Progenitor cell of endocrine pancreas (in vitro differentiated cells): ENCODE measurements at regions not wholly inside any gene's neighbourhood (a gene's known extent, or its start where the extent isn't known, plus 50 kb on each side); places are given as distances from the start of the nearest gene placed in this dataset.

ENCODE experiments used
- DNase-seq: peaks from one replicate; pipeline ENCODE4 v3.0.0; 2021; ENCODE audit warnings: low spot score; ENCODE audit not compliant: unreplicated experiment
- H3K27ac Mint-ChIP-seq: 2 replicates; pipeline ENCODE4 v1.8.0; 2021; ENCODE audit warnings: mild to moderate bottlenecking, moderate library complexity, mixed read lengths
- H3K27me3 Mint-ChIP-seq: 2 replicates; pipeline ENCODE4 v1.8.0; 2021; ENCODE audit warnings: mixed read lengths
- H3K36me3 Mint-ChIP-seq: 2 replicates; pipeline ENCODE4 v1.8.0; 2022; ENCODE audit warnings: mixed read lengths; ENCODE audit not compliant: insufficient read depth
- H3K4me1 Mint-ChIP-seq: 2 replicates; pipeline ENCODE4 v1.8.0; 2021; ENCODE audit warnings: low read depth, mixed read lengths
- H3K4me3 Mint-ChIP-seq: 2 replicates; pipeline ENCODE4 v1.8.0; 2021; ENCODE audit warnings: low read depth, mild to moderate bottlenecking, moderate library complexity, mixed read lengths
- H3K9me3 Mint-ChIP-seq: 2 replicates; pipeline ENCODE4 v1.8.0; 2021; ENCODE audit warnings: low read depth, mixed read lengths
- CTCF ChIP-seq: fragments of 200-600 bp; sonication (generic); IDR thresholded peaks from one replicate; pipeline ENCODE4 v1.5.0; 2021; ENCODE audit warnings: antibody characterized with exemption, mild to moderate bottlenecking; ENCODE audit not compliant: unreplicated experiment

GRCh38 chr19:31223740-31224534 is 125.3 kb downstream of the TSHZ3 start:
- H3K27me3 Mint-ChIP-seq, result peaks cover 6% of the 10 kb centered on the region
- DNase-seq, result no peak
- no peak overlapping the region for H3K4me3 Mint-ChIP-seq
- TF ChIP-seq CTCF, result no peak
- H3K36me3 Mint-ChIP-seq, result no peaks in the 10 kb centered on the region
- H3K4me1 Mint-ChIP-seq, result peaks cover 4% of the 10 kb centered on the region
- H3K9me3 Mint-ChIP-seq, result no peaks in the 10 kb centered on the region
- H3K27ac Mint-ChIP-seq, result no peak overlapping the region

- Mint-ChIP-seq H3K27me3 (peaks cover 3% of the 10 kb centered on the region), H3K9me3 (no peaks in the 10 kb centered on the region), H3K36me3 (no peaks in the 10 kb centered on the region), H3K4me1 (peaks cover 4% of the 10 kb centered on the region), H3K27ac (no peak overlapping the region), H3K4me3 (no peak overlapping the region)
- TF ChIP-seq CTCF, result no peak
- DNase-seq, result no peak
Measured at GRCh38 chr19:31220540-31220939, 128.7 kb downstream of the TSHZ3 start.

- no peak for DNase-seq
- no peak for TF ChIP-seq CTCF
- Mint-ChIP-seq H3K27ac (no peak overlapping the region), H3K9me3 (no peaks in the 10 kb centered on the region), H3K4me3 (no peak overlapping the region), H3K4me1 (peaks cover 3% of the 10 kb centered on the region), H3K27me3 (peaks cover 7% of the 10 kb centered on the region), H3K36me3 (no peaks in the 10 kb centered on the region)
Measured at GRCh38 chr19:31214997-31215396, 134.2 kb downstream of the TSHZ3 start.

- no peaks in the 10 kb centered on the region for H3K36me3 Mint-ChIP-seq
- no peak overlapping the region for H3K4me3 Mint-ChIP-seq
- peaks cover 7% of the 10 kb centered on the region for H3K27me3 Mint-ChIP-seq
- no peak overlapping the region for H3K27ac Mint-ChIP-seq
- H3K9me3 Mint-ChIP-seq, result no peaks in the 10 kb centered on the region
- H3K4me1 Mint-ChIP-seq, result no peaks in the 10 kb centered on the region
- DNase-seq, result no peak
- TF ChIP-seq CTCF, result no peak
Measured at GRCh38 chr19:31214086-31214485, 135.2 kb downstream of the TSHZ3 start.

- peaks cover 9% of the 10 kb centered on the region for H3K27me3 Mint-ChIP-seq
- H3K36me3 Mint-ChIP-seq, result no peaks in the 10 kb centered on the region
- no peaks in the 10 kb centered on the region for H3K4me1 Mint-ChIP-seq
- no peaks in the 10 kb centered on the region for H3K9me3 Mint-ChIP-seq
- no peak overlapping the region for H3K27ac Mint-ChIP-seq
- H3K4me3 Mint-ChIP-seq, result no peak overlapping the region
- no peak for DNase-seq
- TF ChIP-seq CTCF, result no peak
Measured at GRCh38 chr19:31211088-31211487, 138.1 kb downstream of the TSHZ3 start.
